NOMO-1 treated with dmso at 0.1 percent for 144 hours (cell line): ENCODE measurements at regions not wholly inside any gene's neighbourhood (a gene's known extent, or its start where the extent isn't known, plus 50 kb on each side); places are given as distances from the start of the nearest gene placed in this dataset.

Source experiments
- DNase-seq: peaks from one replicate; lab custom pipeline; 2025; ENCODE audit not compliant: unreplicated experiment; lab: John Stamatoyannopoulos, UW

DNA sequence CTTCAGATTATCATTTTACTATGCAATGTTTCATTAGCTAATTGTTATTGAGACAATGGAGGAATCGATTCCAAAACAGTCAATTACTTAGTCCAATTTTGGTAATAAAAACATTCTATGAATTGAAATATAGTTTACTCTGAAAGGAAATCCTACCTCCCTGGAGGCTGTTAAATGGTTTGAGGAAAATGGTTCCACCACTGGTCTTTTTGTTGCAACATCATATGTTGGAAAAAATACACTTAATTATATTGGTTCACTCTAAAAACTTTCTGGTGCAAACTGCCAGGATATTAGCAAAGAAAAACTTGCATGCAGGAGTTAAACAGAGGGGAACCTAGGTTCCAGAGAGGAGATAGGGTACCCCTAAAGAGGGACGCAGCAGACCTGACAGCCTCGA lies 267.3 kb upstream of the LYZL1 start:
- no peak for DNase-seq

GRCh38 chr10:29022513-29022912 lies 266.4 kb upstream of the LYZL1 start:
- no peak for DNase-seq

- no peak for DNase-seq
Observed at GRCh38 chr10:29023678-29024077, 265.2 kb upstream of the LYZL1 start.

DNA sequence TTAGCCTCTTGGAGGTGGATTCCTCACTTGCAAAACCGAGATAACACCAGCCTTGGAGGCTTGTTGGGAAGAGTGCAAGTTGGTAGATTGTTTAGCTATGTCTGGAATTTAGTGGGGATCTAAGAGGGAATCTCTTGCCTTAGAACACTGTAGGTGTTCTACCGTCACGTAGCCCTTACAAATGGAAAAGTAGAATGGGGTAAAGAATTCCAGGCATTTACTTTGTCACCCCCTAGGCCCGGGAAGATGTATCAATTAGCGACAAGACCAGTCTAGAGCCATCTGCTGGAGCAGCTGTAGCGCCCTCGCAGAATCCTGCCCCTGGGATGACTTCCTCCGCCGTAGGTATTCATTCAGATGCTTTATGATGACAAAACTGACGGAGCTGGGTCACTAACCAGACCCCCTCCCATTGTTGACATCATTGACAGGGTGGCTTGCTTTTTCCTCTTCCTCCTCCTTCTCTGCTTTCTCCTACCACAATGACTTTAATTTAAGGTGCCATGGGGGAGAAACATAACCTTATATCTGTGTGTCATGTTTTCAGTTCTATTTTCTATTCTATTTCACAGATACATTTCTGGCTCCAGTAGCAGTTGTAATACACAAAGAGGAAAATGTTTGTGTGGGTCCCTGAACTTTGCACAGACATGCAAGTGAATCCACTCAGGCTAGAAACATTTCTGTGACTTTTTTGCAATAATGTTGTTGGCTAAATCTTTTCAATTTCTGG lies 262.6 kb upstream of the LYZL1 start:
- DNase-seq = no peak

- no peak for DNase-seq
Observed at GRCh38 chr10:29026802-29027580, 261.9 kb upstream of the LYZL1 start.

GRCh38 chr10:29028486-29028885 lies 260.4 kb upstream of the LYZL1 start:
- DNase-seq = no peak

DNA sequence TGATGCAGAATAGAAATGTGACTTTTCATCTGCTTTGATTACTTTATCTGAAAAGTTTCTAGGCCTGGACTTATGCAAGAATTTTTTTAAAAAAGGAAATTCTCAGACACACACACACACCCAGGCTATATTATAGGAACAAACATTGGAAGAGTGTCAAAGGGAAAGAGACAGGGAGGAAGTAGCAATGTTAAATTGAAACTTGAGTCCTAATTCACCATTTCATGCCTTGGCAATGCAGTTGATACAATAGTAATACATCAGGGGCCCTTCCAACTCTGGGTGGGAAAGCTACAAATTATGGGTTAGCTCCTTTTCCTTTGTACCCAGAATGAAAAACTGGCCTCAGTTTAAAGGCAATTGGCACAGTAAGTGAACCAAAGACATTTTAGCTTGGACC lies 258.0 kb upstream of the LYZL1 start:
- DNase-seq = no peak

GRCh38 chr10:29032169-29032568 lies 256.7 kb upstream of the LYZL1 start:
- DNase-seq = no peak

DNA sequence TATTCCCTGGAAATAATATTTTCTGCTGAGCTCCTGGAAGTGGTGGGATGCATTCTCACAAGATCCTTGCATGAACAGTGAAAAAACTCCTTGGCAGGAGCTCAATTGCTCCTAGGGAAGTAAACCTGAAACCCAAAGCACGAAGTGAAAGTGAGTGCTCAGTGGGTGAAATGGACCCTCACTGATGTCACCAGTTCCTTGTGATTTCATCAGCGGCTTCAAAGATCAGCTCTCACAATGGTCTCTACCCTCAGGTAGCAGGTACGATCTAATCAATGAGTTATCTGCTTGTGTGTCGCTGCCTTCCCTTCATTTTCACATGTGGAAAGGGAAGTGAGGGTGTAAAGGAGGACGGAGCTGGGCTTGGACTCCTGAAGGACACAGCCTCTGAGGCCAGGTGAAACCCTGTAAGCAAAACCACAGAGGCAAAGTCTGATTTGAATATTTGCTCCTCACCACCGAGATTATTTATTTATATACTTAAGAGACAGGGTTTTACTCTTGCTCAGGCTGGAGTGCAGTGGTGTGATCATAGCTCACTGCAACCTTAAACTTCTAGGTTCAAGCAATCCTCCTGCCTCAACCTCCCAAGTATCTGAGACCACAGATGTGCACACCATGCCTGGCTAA lies 255.4 kb upstream of the LYZL1 start:
- DNase-seq = no peak

- DNase-seq = no peak
Observed at GRCh38 chr10:29034592-29034991, 254.3 kb upstream of the LYZL1 start.

DNA sequence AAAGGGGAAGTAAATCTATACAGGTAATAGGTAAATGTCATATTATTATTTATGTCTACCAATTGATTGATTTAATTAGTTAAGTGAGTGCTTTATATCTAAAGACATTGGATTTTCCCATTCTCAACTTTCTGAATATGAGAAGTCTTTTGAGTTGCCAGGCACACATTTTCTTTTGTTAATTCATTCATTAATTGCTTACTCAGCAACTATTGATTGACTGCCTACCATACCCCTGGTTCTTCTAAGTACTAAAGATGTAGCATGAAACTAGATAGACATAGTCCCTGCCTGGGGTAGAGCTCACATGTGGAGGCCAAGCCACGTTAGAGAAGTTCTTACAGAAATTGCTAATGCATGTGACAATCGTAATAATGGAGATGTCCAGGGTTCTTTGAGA lies 253.1 kb upstream of the LYZL1 start:
- no peak for DNase-seq

DNA sequence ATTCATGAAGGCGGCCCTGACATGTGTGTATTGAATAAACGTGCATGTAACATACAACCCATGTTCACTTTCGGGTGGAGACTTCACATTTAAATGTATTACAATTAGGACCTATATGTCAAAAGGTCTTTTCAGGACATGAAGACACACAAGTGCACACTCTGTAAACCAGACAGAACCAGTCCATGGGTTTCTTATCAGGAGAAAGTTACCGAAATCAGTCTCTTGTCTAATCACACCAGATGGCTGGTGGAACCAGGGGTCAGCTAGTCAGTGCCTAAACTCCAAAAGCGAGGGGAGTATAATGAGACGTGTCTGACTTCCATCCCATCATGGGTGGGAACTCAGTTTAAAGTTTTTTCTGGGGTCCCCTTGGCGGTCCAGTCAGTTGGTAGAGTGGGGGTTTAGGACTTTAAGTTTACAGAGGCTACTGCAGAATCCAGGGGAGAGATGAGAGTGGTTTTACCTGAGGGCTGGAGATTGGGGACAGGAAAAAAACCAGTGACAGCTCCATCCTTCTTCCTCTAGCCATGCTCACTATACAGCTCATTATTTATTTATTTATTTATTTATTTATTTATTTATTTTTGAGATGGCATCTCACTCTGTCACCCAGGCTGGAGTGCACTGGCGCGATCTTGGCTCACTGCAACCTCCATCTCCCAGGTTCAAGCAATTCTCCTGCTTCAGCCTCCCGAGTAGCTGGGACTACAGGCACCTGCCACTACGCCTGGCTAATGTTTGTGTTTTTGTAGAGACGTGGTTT lies 251.3 kb upstream of the LYZL1 start:
- DNase-seq = no peak

GRCh38 chr10:29039091-29039490 lies 249.8 kb upstream of the LYZL1 start:
- no peak for DNase-seq

DNA sequence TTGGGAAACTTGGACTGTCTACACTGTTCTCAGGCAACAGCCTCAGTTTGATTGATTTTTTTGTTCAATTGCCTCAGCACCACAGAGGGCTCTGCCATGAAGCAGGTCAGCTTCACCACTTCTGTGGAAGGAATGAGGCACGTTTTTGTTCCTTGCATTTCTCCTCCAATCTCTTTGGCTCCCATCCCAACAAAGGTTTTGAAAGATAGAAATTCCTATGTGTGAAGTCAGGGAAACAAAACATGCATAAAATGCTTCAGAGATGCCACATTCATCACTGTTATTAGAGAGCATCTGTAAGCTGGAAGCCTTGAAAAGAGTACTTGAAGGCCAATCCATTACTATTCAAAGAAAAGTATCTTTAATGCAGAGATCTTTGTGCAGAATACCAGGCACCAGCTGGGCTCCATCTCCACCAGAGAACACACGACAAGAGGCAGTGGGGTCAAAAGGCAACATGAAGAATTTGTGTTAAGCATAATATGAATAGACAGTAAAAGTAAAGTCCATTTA lies 249.1 kb upstream of the LYZL1 start:
- no peak for DNase-seq

DNA sequence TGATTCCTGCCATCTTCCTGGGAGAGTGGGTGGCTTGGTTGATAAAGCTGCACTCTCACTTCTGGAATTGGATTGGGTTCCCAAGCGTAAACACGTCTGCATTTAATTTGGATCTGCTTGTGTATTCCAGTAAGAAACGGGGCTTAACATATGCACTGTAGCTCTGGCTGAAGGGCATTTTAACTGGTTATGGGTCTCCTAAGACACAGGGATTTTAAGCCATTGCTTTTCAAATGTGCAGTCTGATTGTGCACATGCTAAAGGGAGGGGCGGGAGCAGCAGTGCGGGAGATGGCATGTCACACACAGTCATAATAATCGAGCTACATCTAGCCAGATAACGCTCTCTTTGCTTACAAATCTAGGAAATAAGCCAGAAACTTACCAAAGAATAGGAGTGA lies 247.3 kb upstream of the LYZL1 start:
- DNase-seq = no peak

GRCh38 chr10:29048506-29048905 lies 240.4 kb upstream of the LYZL1 start:
- DNase-seq = no peak

GRCh38 chr10:29050081-29050480 lies 238.8 kb upstream of the LYZL1 start:
- DNase-seq = no peak

GRCh38 chr10:29055101-29055500 lies 233.8 kb upstream of the LYZL1 start:
- no peak for DNase-seq

DNA sequence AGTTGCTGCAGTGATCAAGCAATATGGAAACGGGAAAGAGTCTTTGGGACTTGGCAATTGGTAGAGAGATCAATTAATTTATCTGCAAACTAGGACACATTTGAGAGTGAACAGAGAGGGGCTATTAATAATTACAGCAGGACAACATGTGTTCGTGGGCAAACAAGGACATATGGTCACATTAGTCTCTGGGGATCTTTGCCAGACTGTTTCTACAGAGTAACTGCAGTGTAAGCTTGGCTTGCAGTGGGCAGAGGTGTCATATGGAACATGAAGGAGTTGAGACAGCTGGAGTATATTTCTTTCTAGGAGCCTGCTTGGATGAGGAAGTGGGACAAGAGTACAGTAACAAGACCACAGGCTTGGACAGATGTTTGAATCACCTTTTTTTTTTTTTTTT lies 232.1 kb upstream of the LYZL1 start:
- no peak for DNase-seq

GRCh38 chr10:29057822-29058331 lies 231.0 kb upstream of the LYZL1 start:
- DNase-seq = no peak
